NCI-H345 treated with DMSO at 0.1 percent for 48 hours (cell line): ENCODE measurements at regions not wholly inside any gene's neighbourhood (a gene's known extent, or its start where the extent isn't known, plus 50 kb on each side); places are given as distances from the start of the nearest gene placed in this dataset.

Experiments
- DNase-seq: peaks from one replicate; lab custom pipeline; 2025; ENCODE audit not compliant: unreplicated experiment; lab: John Stamatoyannopoulos, UW

DNA sequence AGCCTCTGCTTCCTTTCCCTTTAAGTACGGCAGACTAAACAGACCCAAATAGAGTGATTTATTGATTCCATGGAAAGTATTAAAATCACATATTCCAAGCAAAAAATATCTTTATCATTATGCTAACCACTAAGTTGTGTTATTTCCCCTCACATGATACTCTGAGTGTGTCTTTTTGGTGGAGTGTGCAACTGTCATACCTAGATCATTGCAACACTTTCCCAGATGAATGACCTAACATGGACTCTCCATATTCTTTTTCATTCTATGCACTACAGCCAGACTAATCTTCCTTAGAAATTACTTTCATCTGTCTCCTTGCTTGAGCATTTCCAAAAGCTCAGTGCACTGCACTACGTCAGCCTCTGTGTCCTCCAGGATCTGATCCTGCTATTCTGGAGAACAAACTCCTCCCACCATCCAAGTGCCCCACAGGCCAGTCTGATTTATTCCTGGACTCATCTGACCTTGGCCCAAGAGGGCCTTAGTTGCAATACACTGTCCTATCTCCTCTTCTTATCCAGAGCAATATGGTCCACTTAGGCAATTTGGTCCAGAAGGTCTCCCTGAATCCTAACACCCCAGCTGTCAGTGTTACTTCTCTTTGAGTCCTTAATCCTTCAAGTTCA, 263.3 kb upstream of the KLF6 start:
- DNase-seq, result no peak

- DNase-seq, result no peak
Measured at GRCh38 chr10:4046712-4047354, 261.8 kb upstream of the KLF6 start.

DNA sequence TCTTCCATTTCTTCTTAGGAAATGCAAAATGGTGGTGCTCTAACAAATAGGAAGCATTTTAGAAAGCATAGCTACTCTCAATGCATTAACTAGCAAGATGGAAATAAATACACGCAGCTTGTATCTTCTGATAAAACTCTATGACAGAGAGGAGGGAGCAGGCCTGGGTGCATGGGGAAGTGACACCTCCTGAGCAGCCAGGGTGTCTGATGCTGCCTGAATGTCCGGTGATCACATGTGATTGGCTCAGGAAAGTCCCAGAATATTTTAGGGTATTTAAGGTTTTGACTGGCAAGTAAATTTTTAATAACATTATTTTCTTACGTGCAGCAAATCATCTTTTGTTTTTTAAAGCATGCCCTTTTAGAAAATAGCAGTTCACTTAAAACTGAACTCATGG, 261.0 kb upstream of the KLF6 start:
- no peak for DNase-seq

DNA sequence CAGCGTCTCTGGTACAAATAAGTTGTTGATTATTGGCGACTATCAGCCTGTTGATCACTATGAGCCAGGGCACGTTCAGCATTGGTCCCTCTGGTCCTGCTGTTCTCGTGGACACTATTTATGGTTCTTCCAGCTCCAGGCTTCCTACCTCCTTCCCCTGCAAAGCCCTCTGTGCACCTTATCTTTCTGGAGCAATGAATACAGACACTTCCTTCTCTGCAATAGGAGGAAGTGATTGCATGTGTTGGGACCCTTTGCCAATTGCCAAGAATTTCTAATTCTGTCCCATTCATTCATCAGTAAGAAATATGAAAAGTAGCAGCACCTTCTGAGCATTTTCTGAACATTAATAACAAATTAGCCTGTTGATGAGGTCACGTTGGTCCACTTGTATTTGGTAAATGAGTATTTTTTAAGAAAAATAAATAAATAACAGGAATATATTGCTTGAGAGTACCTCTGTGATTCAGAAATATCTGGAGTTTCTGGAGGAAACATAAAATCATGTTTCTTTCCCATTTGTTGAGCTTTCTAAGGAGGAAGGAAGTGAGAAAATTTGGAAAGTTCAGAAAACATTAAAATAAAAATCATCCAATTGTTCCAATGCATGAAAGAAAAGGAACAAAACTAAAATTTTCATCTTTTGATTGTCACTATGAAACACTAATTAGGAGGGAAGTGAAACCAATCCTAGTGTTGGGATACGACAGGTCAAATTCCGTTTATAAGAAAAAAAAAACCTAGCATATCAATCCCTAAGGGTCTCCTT, 259.1 kb upstream of the KLF6 start:
- no peak for DNase-seq

GRCh38 chr10:4041635-4042034, 256.6 kb upstream of the KLF6 start:
- DNase-seq, result no peak

- no peak for DNase-seq
Measured at GRCh38 chr10:4038000-4038399, 253.0 kb upstream of the KLF6 start.

DNA sequence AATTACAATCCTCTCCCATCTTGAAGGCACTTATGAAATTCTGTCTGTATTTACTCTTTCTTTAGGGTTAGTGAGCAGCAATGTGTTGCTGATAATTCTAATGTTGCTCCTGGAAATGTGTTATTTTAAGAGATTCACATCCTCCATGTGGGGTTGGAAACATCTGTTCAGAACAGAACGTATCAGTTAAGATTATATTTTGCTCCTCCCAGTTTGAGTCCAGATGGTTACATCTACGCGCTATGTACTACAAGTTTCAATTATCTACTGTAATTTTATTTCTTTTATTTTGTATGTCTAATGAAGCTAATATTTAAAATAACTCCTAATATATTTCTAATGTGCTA, 250.6 kb upstream of the KLF6 start:
- no peak for DNase-seq

DNA sequence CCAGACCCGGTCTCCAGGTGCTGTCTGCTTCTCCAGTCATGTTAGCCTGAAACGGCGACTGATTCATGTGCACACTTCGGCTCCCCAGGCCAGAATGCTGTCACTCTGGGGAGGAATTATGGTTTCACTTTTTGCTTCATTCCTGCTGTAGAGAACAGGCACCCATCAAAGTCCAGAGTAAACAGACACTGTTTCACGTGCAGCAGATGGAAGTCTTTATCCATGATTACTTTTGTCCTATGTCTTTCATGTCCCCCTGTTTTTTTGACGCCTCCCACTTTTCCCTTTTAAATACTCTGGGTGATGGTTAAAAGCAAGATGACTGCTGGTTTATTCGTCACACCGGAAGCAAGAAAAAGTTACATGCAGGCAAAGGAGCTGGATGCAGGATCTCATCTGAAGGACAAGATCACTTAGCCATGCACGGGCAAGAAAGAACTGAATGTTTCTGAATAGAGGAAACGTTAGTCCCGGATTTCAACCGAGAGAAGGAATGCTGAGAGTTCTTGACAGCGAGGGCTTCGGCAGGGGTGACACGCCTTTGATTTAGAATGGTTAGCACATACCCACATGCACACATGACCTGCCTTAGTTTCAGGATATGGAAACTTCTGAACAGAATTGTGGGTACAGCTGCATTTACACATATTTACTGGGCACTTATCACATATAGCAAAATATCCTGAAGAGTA, 250.0 kb upstream of the KLF6 start:
- DNase-seq, result no peak

- no peak for DNase-seq
Measured at GRCh38 chr10:4033341-4033896, 248.4 kb upstream of the KLF6 start.

DNA sequence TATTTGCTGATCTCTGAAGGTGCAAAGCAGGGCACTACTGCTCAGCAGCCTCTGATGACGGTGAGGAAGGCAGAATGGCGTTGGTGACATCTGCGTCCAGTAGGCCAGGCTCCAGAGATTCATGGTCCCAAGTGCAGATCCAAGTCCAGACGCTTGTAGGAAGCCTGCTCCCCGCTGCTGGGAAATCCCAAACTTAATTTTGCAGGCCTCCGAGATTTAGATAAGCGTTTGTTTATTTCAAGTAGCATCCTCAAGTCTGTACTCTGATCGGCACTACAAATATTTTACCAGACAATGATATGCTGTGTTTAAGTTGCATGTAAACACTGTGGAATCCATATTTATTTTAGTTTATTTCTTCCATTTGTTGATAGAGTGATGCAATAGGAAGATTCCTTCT, 244.9 kb upstream of the KLF6 start:
- DNase-seq, result no peak

DNA sequence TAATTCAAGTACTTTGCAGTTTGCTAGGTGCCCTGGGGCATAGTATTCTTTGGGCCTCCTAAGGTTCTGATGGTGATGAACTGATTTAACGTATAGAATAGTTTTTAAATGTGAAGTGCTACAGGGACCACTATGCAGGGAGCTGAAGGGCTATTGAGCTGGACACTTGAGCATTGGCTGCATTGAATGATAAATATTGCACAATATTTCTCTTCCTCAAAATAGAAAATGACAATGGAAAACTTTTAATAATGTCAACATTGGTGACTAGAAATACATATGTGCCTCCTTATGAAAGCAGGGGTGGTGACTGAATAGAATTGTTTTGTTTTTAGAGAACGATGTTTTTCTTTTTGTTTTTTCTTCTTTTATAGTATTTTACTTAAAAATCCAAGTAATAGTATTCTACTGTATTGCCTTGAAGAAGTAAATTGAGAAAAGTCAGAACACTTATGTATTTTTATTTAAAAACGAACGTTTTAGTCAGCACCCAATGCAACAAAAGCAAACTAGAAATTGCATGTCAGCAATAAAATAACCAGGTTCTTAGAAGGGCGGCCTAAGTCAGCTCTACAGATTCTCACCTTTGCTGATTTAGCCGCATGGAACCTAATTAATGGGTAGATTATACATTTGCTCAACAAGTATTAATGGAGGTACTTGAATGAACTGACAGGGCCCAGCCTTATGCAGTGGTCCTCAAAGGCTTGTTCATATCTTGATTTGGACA, 244.0 kb upstream of the KLF6 start:
- no peak for DNase-seq

DNA sequence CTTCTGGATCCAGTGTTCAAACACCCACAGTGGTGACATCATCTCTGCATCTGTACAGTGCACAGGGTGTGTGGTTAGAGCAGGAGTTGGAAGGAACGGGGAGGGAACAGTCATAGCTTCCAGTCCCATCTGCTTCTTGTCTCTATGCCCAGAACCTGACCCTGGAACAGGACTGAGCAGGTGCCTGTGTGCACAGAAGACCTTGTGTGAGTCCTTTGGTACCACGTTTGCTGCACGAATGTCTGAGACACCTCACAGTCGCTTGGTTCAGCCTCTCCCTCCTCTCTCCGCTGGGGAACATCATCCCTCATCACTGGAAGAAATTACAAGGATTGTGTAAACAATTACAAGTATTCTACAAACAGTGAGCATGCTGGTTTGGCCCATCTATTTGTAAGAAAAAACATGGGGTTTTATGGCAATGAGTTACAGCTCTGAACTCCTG, 243.0 kb upstream of the KLF6 start:
- no peak for DNase-seq

DNA sequence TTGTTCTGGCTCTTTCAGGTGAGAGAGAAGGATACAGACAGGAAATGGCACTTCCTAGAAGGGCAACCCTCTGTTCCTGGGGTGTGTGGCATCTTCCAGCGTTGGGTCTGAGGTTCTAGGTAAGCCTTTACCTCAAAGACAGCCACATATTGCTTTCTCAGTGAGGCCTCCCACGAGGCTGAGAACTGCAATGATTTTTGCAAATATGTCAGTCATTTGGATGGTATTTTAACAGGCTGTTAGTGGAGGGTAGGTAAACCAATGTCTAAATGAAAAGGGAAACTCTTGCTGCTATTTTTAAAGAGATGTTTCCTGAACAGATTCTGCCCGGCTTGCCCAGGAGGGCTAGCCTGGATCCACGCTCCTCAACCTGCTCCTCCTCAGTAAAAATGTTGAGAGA, 240.3 kb upstream of the KLF6 start:
- no peak for DNase-seq

GRCh38 chr10:4024516-4025245, 239.7 kb upstream of the KLF6 start:
- no peak for DNase-seq

GRCh38 chr10:4024027-4024426, 239.0 kb upstream of the KLF6 start:
- no peak for DNase-seq

GRCh38 chr10:4022473-4022872, 237.5 kb upstream of the KLF6 start:
- no peak for DNase-seq

- DNase-seq, result no peak
Measured at GRCh38 chr10:4020631-4021030, 235.6 kb upstream of the KLF6 start.

DNA sequence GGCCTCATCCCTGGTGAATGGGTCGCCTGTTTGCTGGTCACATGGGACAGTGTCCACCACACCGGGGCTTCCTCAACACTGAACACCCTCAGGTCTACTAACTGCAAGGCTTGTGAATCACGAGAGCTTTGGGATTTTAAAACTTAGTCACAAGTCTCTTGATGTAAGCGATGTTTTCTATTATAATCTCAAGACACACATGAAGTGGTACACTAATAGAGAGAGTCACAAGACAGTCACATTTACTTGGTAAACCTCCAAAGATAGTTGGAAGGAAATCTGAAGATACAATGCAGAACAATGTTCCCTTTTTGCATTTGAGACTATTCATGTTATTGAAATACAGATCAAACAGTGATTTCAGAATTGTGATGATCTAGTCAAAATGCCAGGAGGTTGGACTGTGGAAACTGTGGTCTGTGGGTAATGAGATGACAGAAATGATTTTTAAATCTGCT, 233.1 kb upstream of the KLF6 start:
- DNase-seq, result no peak

DNA sequence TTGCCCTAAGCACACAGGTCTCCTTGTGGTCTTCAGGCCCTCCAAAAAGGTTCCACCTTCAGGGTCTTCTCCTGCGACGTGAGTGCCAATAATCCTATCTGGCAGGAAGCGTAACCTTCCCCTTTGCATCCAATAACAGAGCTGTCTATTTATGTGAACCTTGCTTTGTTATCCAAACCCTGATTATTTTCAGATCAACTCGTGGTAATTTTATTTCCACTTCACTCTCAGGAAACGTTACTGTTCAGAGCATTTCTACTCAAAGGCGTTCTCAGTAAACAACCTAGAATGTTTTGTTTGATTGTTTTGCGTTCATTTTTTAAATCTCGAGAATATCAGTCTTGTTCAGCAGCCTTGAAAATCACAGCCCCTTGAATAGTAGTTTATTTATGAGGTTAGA, 232.3 kb upstream of the KLF6 start:
- DNase-seq, result no peak

- no peak for DNase-seq
Measured at GRCh38 chr10:4016214-4016740, 231.3 kb upstream of the KLF6 start.
